Body of pancreas (tissue), 4 donors: ENCODE measurements at regions not wholly inside any gene's neighbourhood (a gene's known extent, or its start where the extent isn't known, plus 50 kb on each side); places are given as distances from the start of the nearest gene placed in this dataset.

ENCODE experiments used
- ATAC-seq: fragments of 150-250 bp; one replicate; pipeline ENCODE4 v1.9.1; 2016
- DNase-seq, 4 donors: peaks; one replicate each; pipeline ENCODE4 v3.0.0-alpha.2; 2019
- H3K27ac ChIP-seq, 4 donors: fragments of 200-600 bp; sonication (generic); 1 replicate in 3 of 4; 2 replicates in 1 of 4; pipeline versions ENCODE4 v1.5.1 to v1.6.1; 2016 to 2019; ENCODE audit warnings: mild to moderate bottlenecking in 1 of 4, mixed read lengths in 1 of 4, moderate library complexity in 1 of 4
- H3K27me3 ChIP-seq, 2 donors: fragments of 200-600 bp; sonication (generic); one replicate each; pipeline ENCODE4 v1.6.0; 2016; ENCODE audit warnings: mild to moderate bottlenecking in 1 of 2
- H3K36me3 ChIP-seq, 2 donors: fragments of 200-600 bp; sonication (generic); replicated peaks in 1 of 2; 2 replicates each; pipeline ENCODE4 v1.5.1; 2016; ENCODE audit warnings: low read depth in 2 of 2; ENCODE audit not compliant: insufficient read depth in 1 of 2
- H3K4me1 ChIP-seq: fragments of 200-600 bp; sonication (generic); one replicate; pipeline ENCODE4 v1.6.0; 2016
- H3K4me3 ChIP-seq, 2 donors: fragments of 200-600 bp; sonication (generic); 1 replicate in 1 of 2; 2 replicates in 1 of 2; pipeline ENCODE4 v1.5.1; 2016 to 2019
- H3K9me3 ChIP-seq, 3 donors: fragments of 200-600 bp; sonication (generic); 1 replicate in 2 of 3; 2 replicates in 1 of 3; pipeline ENCODE4 v1.5.1; 2016
- CTCF ChIP-seq, 7 experiments: fragments of 450-650 bp in 4 of 7; fragments of 200-600 bp in 3 of 7; sonication (generic) in 3 of 7; IDR thresholded peaks; one replicate each; pipeline ENCODE4 v1.5.1; 2016 to 2019; ENCODE audit warnings: antibody characterized with exemption in 7 of 7
- POLR2A ChIP-seq, 3 donors: fragments of 450-650 bp; IDR thresholded peaks; one replicate each; pipeline ENCODE4 v1.6.1; 2016; ENCODE audit warnings: antibody characterized with exemption in 3 of 3, mild to moderate bottlenecking in 2 of 3
- WGBS, 2 donors: methylation state at CpG; one replicate each; pipeline ENCODE4 v1.1.5; 2017; 5-methylcytosine and 5-hydroxymethylcytosine counted together
- intact Hi-C: fragments of 100-400 bp; cut with DNase I; formaldehyde crosslinking; loops from one replicate; pipeline ENCODE4 v1.15.1; 2023

GRCh38 chr4:54567327-54567726 lies 90.4 kb upstream of the KIT start:
- no peak for TF ChIP-seq CTCF (IDR thresholded peaks at IDR 0.05)
- TF ChIP-seq POLR2A (IDR thresholded peaks at IDR 0.05), result no peak
- intact Hi-C loops, result no loop called here

GRCh38 chr4:54568184-54568583 lies 89.6 kb upstream of the KIT start:
- TF ChIP-seq CTCF (IDR thresholded peaks at IDR 0.05), result no peak
- no peaks in the 10 kb centered on the region for H3K36me3 ChIP-seq
- H3K4me3 ChIP-seq, result no peak overlapping the region
- DNase-seq (no peak), ATAC-seq (no peak)
- no peaks in the 10 kb centered on the region for H3K27me3 ChIP-seq
- H3K9me3 ChIP-seq, result no peaks in the 10 kb centered on the region
- intact Hi-C loops, result no loop called here
- 20 to 27% methylated on average over 3 of the region's 3 CpGs for whole genome bisulfite sequencing, 2 donors
- H3K4me1 ChIP-seq, result no peaks in the 10 kb centered on the region
- H3K27ac ChIP-seq, result no peak overlapping the region

More at GRCh38 chr4:54567327-54567726, 90.4 kb upstream of the KIT start:
- H3K4me3 ChIP-seq, result no peak overlapping the region
- H3K27me3 ChIP-seq, result no peaks in the 10 kb centered on the region
- H3K9me3 ChIP-seq, result no peaks in the 10 kb centered on the region
- no peak overlapping the region for H3K27ac ChIP-seq
- no peak for ATAC-seq
- 53 to 79% methylated on average over 2 of the region's 2 CpGs for WGBS, 2 donors
- no peaks in the 10 kb centered on the region for H3K4me1 ChIP-seq
- no peak for DNase-seq
- no peaks in the 10 kb centered on the region for H3K36me3 ChIP-seq

- Histone ChIP-seq H3K36me3 (no peaks in the 10 kb centered on the region), H3K4me1 (no peaks in the 10 kb centered on the region), H3K9me3 (no peaks in the 10 kb centered on the region), H3K27me3 (no peaks in the 10 kb centered on the region), H3K4me3 (no peak overlapping the region), H3K27ac (no peak overlapping the region)
- intact Hi-C loops, result no loop called here
- TF ChIP-seq POLR2A (IDR thresholded peaks at IDR 0.05) (no peak), CTCF (IDR thresholded peaks at IDR 0.05) (no peak)
- WGBS, 2 donors, result 52 to 60% methylated on average over 2 of the region's 2 CpGs
- DNase-seq, result no peak
- no peak for ATAC-seq
These were observed 86.9 kb upstream of the KIT start for GRCh38 chr4:54570822-54571221.

- Histone ChIP-seq H3K27me3 (no peaks in the 10 kb centered on the region), H3K4me1 (no peaks in the 10 kb centered on the region), H3K27ac (no peak overlapping the region), H3K36me3 (no peaks in the 10 kb centered on the region), H3K9me3 (no peaks in the 10 kb centered on the region), H3K4me3 (no peak overlapping the region)
- intact Hi-C loops, result no loop called here
- no peak for DNase-seq
- no peak for ATAC-seq
- TF ChIP-seq POLR2A (IDR thresholded peaks at IDR 0.05) (no peak), CTCF (IDR thresholded peaks at IDR 0.05) (no peak)
- 49 to 68% methylated on average over 12 of the region's 12 CpGs for WGBS, 2 donors
These were observed 86.2 kb upstream of the KIT start for GRCh38 chr4:54571293-54572151.

GRCh38 chr4:54572152-54572542 lies 85.6 kb upstream of the KIT start:
- Histone ChIP-seq H3K4me1 (no peaks in the 10 kb centered on the region), H3K36me3 (no peaks in the 10 kb centered on the region), H3K27me3 (no peaks in the 10 kb centered on the region), H3K27ac (no peak overlapping the region), H3K9me3 (no peaks in the 10 kb centered on the region), H3K4me3 (no peak overlapping the region)
- ATAC-seq (no peak), DNase-seq (no peak)
- intact Hi-C loops, result no loop called here
- no peak for TF ChIP-seq POLR2A (IDR thresholded peaks at IDR 0.05)
- no peak for TF ChIP-seq CTCF (IDR thresholded peaks at IDR 0.05)
